Effector memory CD8-positive, alpha-beta T cell (primary cell): ENCODE measurements at regions not wholly inside any gene's neighbourhood (a gene's known extent, or its start where the extent isn't known, plus 50 kb on each side); places are given as distances from the start of the nearest gene placed in this dataset.

ENCODE experiments used
- ATAC-seq: fragments of 150-1000 bp; cut with Tn5 transposase; replicated peaks from 2 replicates; pipeline ENCODE4 v1.10.0; 2021; ENCODE audit warnings: mild to moderate bottlenecking, moderate library complexity
- DNase-seq, 3 experiments: peaks; one replicate each; pipeline ENCODE4 v3.0.0; 2021
- H3K27ac Mint-ChIP-seq, 2 donors: one replicate each; pipeline ENCODE4 v1.8.0; 2022; ENCODE audit warnings: mild to moderate bottlenecking in 2 of 2, mixed read lengths in 2 of 2, moderate library complexity in 2 of 2
- H3K27me3 Mint-ChIP-seq, 2 donors: one replicate each; pipeline ENCODE4 v1.8.0; 2022; ENCODE audit warnings: mixed read lengths in 2 of 2
- H3K36me3 Mint-ChIP-seq: one replicate; pipeline ENCODE4 v1.8.0; 2022; ENCODE audit warnings: mild to moderate bottlenecking, moderate library complexity, mixed read lengths; ENCODE audit not compliant: insufficient read depth
- H3K4me1 Mint-ChIP-seq, 2 donors: one replicate each; pipeline ENCODE4 v1.8.0; 2022; ENCODE audit warnings: low read depth in 2 of 2, mixed read lengths in 2 of 2
- H3K4me3 Mint-ChIP-seq, 2 donors: one replicate each; pipeline ENCODE4 v1.8.0; 2022; ENCODE audit warnings: mild to moderate bottlenecking in 2 of 2, mixed read lengths in 2 of 2, moderate library complexity in 2 of 2
- H3K9me3 Mint-ChIP-seq, 2 donors: one replicate each; pipeline ENCODE4 v1.8.0; 2022; ENCODE audit warnings: mixed read lengths in 2 of 2

- H3K27ac Mint-ChIP-seq = no peak overlapping the region
- peaks cover 0 to 2% of the 10 kb centered on the region in 2 donors for H3K9me3 Mint-ChIP-seq
- no peaks in the 10 kb centered on the region for H3K4me1 Mint-ChIP-seq
- no peak overlapping the region for H3K4me3 Mint-ChIP-seq
- peaks cover 0 to 6% of the 10 kb centered on the region in 2 donors for H3K27me3 Mint-ChIP-seq
- DNase-seq = no peak
- ATAC-seq = no peak
- H3K36me3 Mint-ChIP-seq = no peaks in the 10 kb centered on the region
Observed at GRCh38 chr15:48031466-48031865, 89.3 kb upstream of the SLC24A5 start.

- DNase-seq (no peak), ATAC-seq (no peak)
- peaks cover 0 to 2% of the 10 kb centered on the region in 2 donors for H3K9me3 Mint-ChIP-seq
- no peaks in the 10 kb centered on the region for H3K36me3 Mint-ChIP-seq
- no peak overlapping the region for H3K4me3 Mint-ChIP-seq
- H3K27ac Mint-ChIP-seq = no peak overlapping the region
- no peaks in the 10 kb centered on the region for H3K4me1 Mint-ChIP-seq
- H3K27me3 Mint-ChIP-seq = peaks cover 0 to 6% of the 10 kb centered on the region in 2 donors
Observed at GRCh38 chr15:48031973-48032372, 88.8 kb upstream of the SLC24A5 start.

GRCh38 chr15:48032911-48033310 lies 87.9 kb upstream of the SLC24A5 start:
- H3K9me3 Mint-ChIP-seq = peaks cover 0 to 2% of the 10 kb centered on the region in 2 donors
- ATAC-seq (no peak), DNase-seq (no peak)
- no peak overlapping the region for H3K4me3 Mint-ChIP-seq
- no peaks in the 10 kb centered on the region for H3K4me1 Mint-ChIP-seq
- H3K27me3 Mint-ChIP-seq = peaks cover 0 to 6% of the 10 kb centered on the region in 2 donors
- H3K27ac Mint-ChIP-seq = no peak overlapping the region
- H3K36me3 Mint-ChIP-seq = no peaks in the 10 kb centered on the region

- DNase-seq (no peak), ATAC-seq (no peak)
- H3K9me3 Mint-ChIP-seq = peaks cover 0 to 5% of the 10 kb centered on the region in 2 donors
- H3K27ac Mint-ChIP-seq = no peak overlapping the region
- no peak overlapping the region for H3K4me3 Mint-ChIP-seq
- H3K27me3 Mint-ChIP-seq = peaks cover 0 to 8% of the 10 kb centered on the region in 2 donors
- no peaks in the 10 kb centered on the region for H3K36me3 Mint-ChIP-seq
- H3K4me1 Mint-ChIP-seq = no peaks in the 10 kb centered on the region
Observed at GRCh38 chr15:48038221-48038620, 82.6 kb upstream of the SLC24A5 start.

- Mint-ChIP-seq H3K9me3 (peaks cover 0 to 3% of the 10 kb centered on the region in 2 donors), H3K4me3 (no peak overlapping the region), H3K27me3 (peaks cover 0 to 8% of the 10 kb centered on the region in 2 donors), H3K4me1 (no peaks in the 10 kb centered on the region), H3K27ac (no peak overlapping the region), H3K36me3 (no peaks in the 10 kb centered on the region)
- ATAC-seq (no peak), DNase-seq (no peak)
Observed at GRCh38 chr15:48040166-48040817, 80.5 kb upstream of the SLC24A5 start.

GRCh38 chr15:48041454-48041853 lies 79.3 kb upstream of the SLC24A5 start:
- Mint-ChIP-seq H3K9me3 (peaks cover 0 to 3% of the 10 kb centered on the region in 2 donors), H3K27me3 (peaks cover 0 to 8% of the 10 kb centered on the region in 2 donors), H3K27ac (no peak overlapping the region), H3K36me3 (no peaks in the 10 kb centered on the region), H3K4me1 (no peaks in the 10 kb centered on the region), H3K4me3 (no peak overlapping the region)
- ATAC-seq = no peak
- no peak for DNase-seq

- no peaks in the 10 kb centered on the region for H3K4me1 Mint-ChIP-seq
- ATAC-seq = no peak
- H3K27me3 Mint-ChIP-seq = peaks cover 0 to 8% of the 10 kb centered on the region in 2 donors
- H3K27ac Mint-ChIP-seq = no peak overlapping the region
- H3K36me3 Mint-ChIP-seq = no peaks in the 10 kb centered on the region
- no peak overlapping the region for H3K4me3 Mint-ChIP-seq
- DNase-seq = no peak
- H3K9me3 Mint-ChIP-seq = no peaks in the 10 kb centered on the region
Observed at GRCh38 chr15:48046813-48047438, 73.9 kb upstream of the SLC24A5 start.

- H3K27me3 Mint-ChIP-seq = no peaks in the 10 kb centered on the region
- ATAC-seq = no peak
- H3K4me1 Mint-ChIP-seq = no peaks in the 10 kb centered on the region
- peaks cover 0 to 7% of the 10 kb centered on the region in 2 donors for H3K9me3 Mint-ChIP-seq
- no peak overlapping the region for H3K27ac Mint-ChIP-seq
- no peak for DNase-seq
- H3K36me3 Mint-ChIP-seq = no peaks in the 10 kb centered on the region
- no peak overlapping the region for H3K4me3 Mint-ChIP-seq
Observed at GRCh38 chr15:48049736-48050135, 71.1 kb upstream of the SLC24A5 start.

GRCh38 chr15:48052946-48053345 lies 67.8 kb upstream of the SLC24A5 start:
- H3K9me3 Mint-ChIP-seq = peaks cover 3 to 18% of the 10 kb centered on the region in 2 donors
- ATAC-seq = no peak

GRCh38 chr15:48058371-48058770 lies 62.4 kb upstream of the SLC24A5 start:
- no peaks in the 10 kb centered on the region for H3K27me3 Mint-ChIP-seq
- no peak for ATAC-seq
- no peaks in the 10 kb centered on the region for H3K36me3 Mint-ChIP-seq
- H3K4me3 Mint-ChIP-seq = no peak overlapping the region
- no peak overlapping the region for H3K27ac Mint-ChIP-seq
- H3K4me1 Mint-ChIP-seq = no peaks in the 10 kb centered on the region
- H3K9me3 Mint-ChIP-seq = peaks cover 3 to 18% of the 10 kb centered on the region in 2 donors
- no peak for DNase-seq

More at GRCh38 chr15:48052946-48053345, 67.8 kb upstream of the SLC24A5 start:
- Mint-ChIP-seq H3K36me3 (no peaks in the 10 kb centered on the region), H3K4me3 (no peak overlapping the region), H3K4me1 (no peaks in the 10 kb centered on the region), H3K27ac (no peak overlapping the region), H3K27me3 (no peaks in the 10 kb centered on the region)
- DNase-seq = no peak

GRCh38 chr15:48059791-48060190 lies 61.0 kb upstream of the SLC24A5 start:
- no peak overlapping the region for H3K27ac Mint-ChIP-seq
- no peaks in the 10 kb centered on the region for H3K27me3 Mint-ChIP-seq
- no peaks in the 10 kb centered on the region for H3K4me1 Mint-ChIP-seq
- no peaks in the 10 kb centered on the region for H3K36me3 Mint-ChIP-seq
- ATAC-seq (no peak), DNase-seq (no peak)
- H3K4me3 Mint-ChIP-seq = no peak overlapping the region
- H3K9me3 Mint-ChIP-seq = peaks cover 3 to 10% of the 10 kb centered on the region in 2 donors

GRCh38 chr15:48060396-48060795 lies 60.4 kb upstream of the SLC24A5 start:
- Mint-ChIP-seq H3K4me3 (no peak overlapping the region), H3K36me3 (no peaks in the 10 kb centered on the region), H3K27me3 (no peaks in the 10 kb centered on the region), H3K9me3 (peaks cover 3 to 4% of the 10 kb centered on the region in 2 donors), H3K4me1 (no peaks in the 10 kb centered on the region), H3K27ac (no peak overlapping the region)
- no peak for DNase-seq
- no peak for ATAC-seq

GRCh38 chr15:48061605-48062004 lies 59.2 kb upstream of the SLC24A5 start:
- ATAC-seq = no peak
- Mint-ChIP-seq H3K27me3 (peaks cover 0 to 6% of the 10 kb centered on the region in 2 donors), H3K9me3 (peaks cover 0 to 2% of the 10 kb centered on the region in 2 donors), H3K27ac (no peak overlapping the region), H3K4me3 (no peak overlapping the region), H3K4me1 (no peaks in the 10 kb centered on the region), H3K36me3 (no peaks in the 10 kb centered on the region)
- no peak for DNase-seq

- H3K27ac Mint-ChIP-seq = no peak overlapping the region
Observed at GRCh38 chr15:48062148-48062872, 58.5 kb upstream of the SLC24A5 start.

More at GRCh38 chr15:48062148-48062872, 58.5 kb upstream of the SLC24A5 start:
- H3K4me1 Mint-ChIP-seq = no peaks in the 10 kb centered on the region
- DNase-seq = no peak
- H3K4me3 Mint-ChIP-seq = no peak overlapping the region
- ATAC-seq = no peak
- peaks cover 0 to 4% of the 10 kb centered on the region in 2 donors for H3K9me3 Mint-ChIP-seq
- H3K27me3 Mint-ChIP-seq = peaks cover 0 to 12% of the 10 kb centered on the region in 2 donors
- no peaks in the 10 kb centered on the region for H3K36me3 Mint-ChIP-seq
